Esophagus squamous epithelium (tissue), 5 donors: ENCODE measurements at regions not wholly inside any gene's neighbourhood (a gene's known extent, or its start where the extent isn't known, plus 50 kb on each side); places are given as distances from the start of the nearest gene placed in this dataset.

ENCODE experiments used
- DNase-seq: peaks from one replicate; lab custom pipeline; 2025; lab: John Stamatoyannopoulos, UW
- H3K27ac ChIP-seq, 4 donors: fragments of 200-600 bp; sonication (generic); one replicate each; pipeline ENCODE4 v1.5.1; 2016 to 2019; ENCODE audit warnings: mild to moderate bottlenecking in 1 of 4
- H3K27me3 ChIP-seq, 4 donors: fragments of 200-600 bp; sonication (generic); 1 replicate in 3 of 4; 2 replicates in 1 of 4; pipeline versions ENCODE4 v1.5.1 to v1.6.0; 2017 to 2021; ENCODE audit warnings: antibody characterized with exemption in 1 of 4
- H3K36me3 ChIP-seq, 3 donors: fragments of 200-600 bp; sonication (generic); one replicate each; pipeline ENCODE4 v1.5.1; 2016 to 2019
- H3K4me1 ChIP-seq, 3 donors: fragments of 200-600 bp; sonication (generic); one replicate each; pipeline ENCODE4 v1.5.1; 2017 to 2019
- H3K4me3 ChIP-seq, 4 donors: fragments of 200-600 bp; sonication (generic); 1 replicate in 3 of 4; 2 replicates in 1 of 4; pipeline ENCODE4 v1.5.1; 2016 to 2019; ENCODE audit warnings: mild to moderate bottlenecking in 2 of 4, moderate library complexity in 1 of 4
- H3K9me3 ChIP-seq, 3 donors: fragments of 200-600 bp; sonication (generic); one replicate each; pipeline ENCODE4 v1.5.1; 2016 to 2019
- POLR2A ChIP-seq, 4 donors: fragments of 450-650 bp; IDR thresholded peaks; one replicate each; pipeline ENCODE4 v1.6.1; 2017; ENCODE audit warnings: antibody characterized with exemption in 4 of 4, mild to moderate bottlenecking in 4 of 4, moderate library complexity in 3 of 4
- WGBS, 2 donors: methylation state at CpG; one replicate each; pipeline ENCODE4 v1.1.5; 2018; 5-methylcytosine and 5-hydroxymethylcytosine counted together
- intact Hi-C: fragments of 100-400 bp; cut with DNase I; formaldehyde crosslinking; loops from one replicate; pipeline ENCODE4 v1.15.0; 2022
- TF ChIP-seq, protein P1 (sequence below), 6 experiments: fragments of 450-650 bp in 4 of 6; fragments of 200-600 bp in 2 of 6; sonication (generic) in 2 of 6; IDR thresholded peaks; one replicate each; pipeline ENCODE4 v1.5.1; 2016 to 2019; ENCODE audit warnings: antibody characterized with exemption in 6 of 6, mild to moderate bottlenecking in 4 of 6, moderate library complexity in 4 of 6
- donor health status: DM: yes; HTN: yes; CAD: no.

DNA sequence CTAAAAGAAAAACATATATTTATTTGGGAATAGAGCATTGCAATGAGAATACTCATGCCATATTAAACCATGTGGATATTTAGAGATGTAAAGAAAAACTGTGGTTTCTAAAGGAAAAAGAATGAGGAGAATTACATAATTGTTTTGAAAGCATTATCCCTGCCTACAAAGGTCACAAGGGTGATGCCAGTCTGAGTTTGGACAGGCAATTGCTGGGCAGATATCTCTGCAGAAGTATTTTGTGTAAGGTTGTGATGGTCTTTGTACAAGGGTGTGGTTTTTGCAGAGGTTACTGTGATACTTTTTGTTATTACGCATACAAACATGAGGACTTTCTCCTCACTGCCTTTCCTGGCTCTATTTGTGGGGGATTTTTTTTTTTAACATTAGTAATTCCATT lies 2022.9 kb upstream of the CDH6 start:
- Histone ChIP-seq H3K4me3 (no peak overlapping the region), H3K36me3 (no peaks in the 10 kb centered on the region), H3K27ac (no peak overlapping the region), H3K9me3 (peaks cover 0 to 16% (median 0%) of the 10 kb centered on the region in 3 donors), H3K4me1 (no peaks in the 10 kb centered on the region), H3K27me3 (no peaks in the 10 kb centered on the region)
- intact Hi-C loops: no loop called here
- 90 to 91% methylated on average over 1 of the region's 1 CpG for WGBS, 2 donors
- no peak for TF ChIP-seq POLR2A (IDR thresholded peaks at IDR 0.05)
- TF ChIP-seq, protein P1, sequence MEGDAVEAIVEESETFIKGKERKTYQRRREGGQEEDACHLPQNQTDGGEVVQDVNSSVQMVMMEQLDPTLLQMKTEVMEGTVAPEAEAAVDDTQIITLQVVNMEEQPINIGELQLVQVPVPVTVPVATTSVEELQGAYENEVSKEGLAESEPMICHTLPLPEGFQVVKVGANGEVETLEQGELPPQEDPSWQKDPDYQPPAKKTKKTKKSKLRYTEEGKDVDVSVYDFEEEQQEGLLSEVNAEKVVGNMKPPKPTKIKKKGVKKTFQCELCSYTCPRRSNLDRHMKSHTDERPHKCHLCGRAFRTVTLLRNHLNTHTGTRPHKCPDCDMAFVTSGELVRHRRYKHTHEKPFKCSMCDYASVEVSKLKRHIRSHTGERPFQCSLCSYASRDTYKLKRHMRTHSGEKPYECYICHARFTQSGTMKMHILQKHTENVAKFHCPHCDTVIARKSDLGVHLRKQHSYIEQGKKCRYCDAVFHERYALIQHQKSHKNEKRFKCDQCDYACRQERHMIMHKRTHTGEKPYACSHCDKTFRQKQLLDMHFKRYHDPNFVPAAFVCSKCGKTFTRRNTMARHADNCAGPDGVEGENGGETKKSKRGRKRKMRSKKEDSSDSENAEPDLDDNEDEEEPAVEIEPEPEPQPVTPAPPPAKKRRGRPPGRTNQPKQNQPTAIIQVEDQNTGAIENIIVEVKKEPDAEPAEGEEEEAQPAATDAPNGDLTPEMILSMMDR (IDR thresholded peaks at IDR 0.05): no peak
- no peak for DNase-seq

DNA sequence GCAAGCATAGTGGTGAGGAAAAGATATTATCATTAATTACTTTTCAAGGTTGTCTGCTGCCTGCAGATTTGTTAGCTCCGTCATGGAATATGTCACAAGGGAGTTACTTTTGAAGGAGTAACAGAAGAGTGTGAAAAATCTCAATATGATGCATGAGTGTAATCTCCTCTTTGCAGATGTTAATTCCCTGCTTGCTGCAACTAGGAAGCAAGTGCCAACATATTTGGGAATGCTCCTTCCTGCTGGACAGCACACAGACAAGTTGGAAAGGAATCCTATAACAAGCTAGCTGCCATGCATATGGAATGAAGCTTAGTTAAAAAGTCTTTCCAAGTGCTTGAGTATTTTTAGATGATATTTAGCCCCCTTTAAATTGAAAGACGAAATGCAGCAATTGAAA lies 2023.6 kb upstream of the CDH6 start:
- no peak for TF ChIP-seq POLR2A (IDR thresholded peaks at IDR 0.05)
- TF ChIP-seq, protein P1 (IDR thresholded peaks at IDR 0.05): no peak
- no peak for DNase-seq
- Histone ChIP-seq H3K27ac (no peak overlapping the region), H3K36me3 (no peaks in the 10 kb centered on the region), H3K9me3 (peaks cover 0 to 16% (median 0%) of the 10 kb centered on the region in 3 donors), H3K27me3 (no peaks in the 10 kb centered on the region), H3K4me3 (no peak overlapping the region), H3K4me1 (no peaks in the 10 kb centered on the region)
- 25 to 35% methylated on average over 2 of the region's 2 CpGs for WGBS, 2 donors
- intact Hi-C loops: no loop called here

DNA sequence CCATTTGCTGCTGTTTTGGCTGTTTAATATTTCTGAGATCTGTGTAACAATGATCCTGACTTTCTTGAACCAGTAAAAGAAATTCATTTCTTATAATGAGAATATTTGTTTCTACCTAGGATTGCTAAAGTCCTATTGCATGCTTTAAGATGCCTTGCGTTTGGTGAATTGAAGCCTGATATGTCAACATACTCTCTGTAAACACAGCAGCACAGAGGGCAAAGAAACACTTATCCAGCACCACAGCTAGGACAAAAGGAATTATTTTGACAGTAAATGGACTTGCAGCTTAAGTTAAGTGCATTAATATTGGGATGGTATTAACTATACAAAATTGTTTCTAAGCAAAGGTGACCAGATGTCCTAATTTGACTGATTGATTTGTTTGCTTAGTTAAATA lies 2031.2 kb upstream of the CDH6 start:
- 18 to 35% methylated on average over 1 of the region's 1 CpG for WGBS, 2 donors

DNA sequence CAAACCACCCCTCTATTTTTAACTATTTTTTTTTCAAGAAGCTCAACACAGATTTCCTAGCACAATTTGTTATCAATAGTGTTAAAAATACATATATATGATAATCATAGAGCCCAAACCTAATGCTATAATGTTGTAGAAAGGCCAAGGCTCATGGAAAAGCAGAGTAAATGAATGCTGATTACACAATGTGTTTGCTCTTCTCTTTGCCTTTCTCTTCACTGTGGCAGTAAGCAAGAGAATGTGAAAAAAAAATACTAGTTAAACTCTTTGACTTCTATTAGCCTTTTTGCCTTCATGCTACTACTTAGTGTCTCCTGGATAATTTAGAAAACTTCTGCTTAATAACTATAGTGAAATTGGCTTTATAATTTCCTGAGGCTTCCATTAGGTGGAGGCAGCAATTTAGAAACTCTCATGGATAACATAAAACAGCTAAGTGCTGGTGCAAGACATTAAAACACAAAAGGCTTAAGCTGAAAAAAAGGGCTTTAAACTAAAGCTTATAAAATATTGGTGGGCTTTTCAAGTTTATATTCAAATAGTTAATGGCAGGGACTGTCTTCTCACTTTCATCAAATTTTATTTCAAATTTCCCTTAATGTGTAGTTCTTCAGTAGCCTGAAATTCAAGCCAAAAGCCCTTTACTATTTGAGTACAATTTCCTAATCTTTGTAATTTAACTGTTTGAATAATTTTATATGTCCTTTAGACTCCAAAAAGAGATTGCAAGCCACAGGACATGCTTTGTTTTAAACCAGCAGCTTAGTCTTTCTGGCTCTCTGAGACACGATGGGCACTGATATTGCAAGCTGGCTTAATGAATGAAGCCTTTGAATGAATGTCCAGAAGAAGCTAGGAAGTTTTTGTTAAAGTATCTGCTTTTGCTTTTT lies 2031.8 kb upstream of the CDH6 start:
- TF ChIP-seq POLR2A (IDR thresholded peaks at IDR 0.05): no peak
- TF ChIP-seq, protein P1 (IDR thresholded peaks at IDR 0.05): no peak
- DNase-seq: no peak
- intact Hi-C loops: no loop called here

More for the DNA sequence above, 2031.2 kb upstream of the CDH6 start:
- Histone ChIP-seq H3K36me3 (no peaks in the 10 kb centered on the region), H3K4me3 (no peak overlapping the region), H3K4me1 (no peaks in the 10 kb centered on the region), H3K27me3 (no peaks in the 10 kb centered on the region), H3K27ac (no peak overlapping the region), H3K9me3 (peaks cover 0 to 3% (median 0%) of the 10 kb centered on the region in 3 donors)
- DNase-seq: no peak
- TF ChIP-seq, protein P1 (IDR thresholded peaks at IDR 0.05): no peak
- no peak for TF ChIP-seq POLR2A (IDR thresholded peaks at IDR 0.05)
- intact Hi-C loops: no loop called here

DNA sequence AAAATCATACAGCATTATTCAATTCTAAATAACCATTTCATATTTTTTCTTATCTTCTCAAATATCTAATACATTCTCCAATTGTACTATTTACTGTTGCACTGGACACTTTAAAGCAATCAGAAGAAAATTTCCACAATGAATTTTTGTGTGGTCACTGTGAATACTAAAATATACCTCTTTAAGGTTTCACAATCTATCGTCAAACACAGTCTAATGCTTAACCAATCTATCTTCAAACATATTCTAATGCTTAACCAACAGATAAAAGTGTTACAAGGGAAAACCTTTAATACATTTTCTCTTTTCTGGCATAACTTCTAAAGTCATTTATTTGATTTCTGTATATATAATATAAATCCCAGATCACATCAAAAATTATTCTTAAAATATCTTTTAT lies 2035.5 kb upstream of the CDH6 start:
- no peaks in the 10 kb centered on the region for H3K36me3 ChIP-seq
- no peak overlapping the region for H3K27ac ChIP-seq
- H3K27me3 ChIP-seq: no peaks in the 10 kb centered on the region
- no peak for DNase-seq
- 45 to 52% methylated on average over 1 of the region's 1 CpG for WGBS, 2 donors
- no peak overlapping the region for H3K4me3 ChIP-seq
- intact Hi-C loops: no loop called here
- TF ChIP-seq, protein P1 (IDR thresholded peaks at IDR 0.05): no peak
- TF ChIP-seq POLR2A (IDR thresholded peaks at IDR 0.05): no peak
- no peaks in the 10 kb centered on the region for H3K4me1 ChIP-seq
- no peaks in the 10 kb centered on the region for H3K9me3 ChIP-seq

More for the DNA sequence above, 2031.8 kb upstream of the CDH6 start:
- H3K4me3 ChIP-seq: no peak overlapping the region
- no peak overlapping the region for H3K27ac ChIP-seq
- no peaks in the 10 kb centered on the region for H3K36me3 ChIP-seq
- no peaks in the 10 kb centered on the region for H3K4me1 ChIP-seq
- no peaks in the 10 kb centered on the region for H3K27me3 ChIP-seq
- 36 to 47% methylated on average over 1 of the region's 1 CpG for WGBS, 2 donors
- H3K9me3 ChIP-seq: no peaks in the 10 kb centered on the region
